H1 (cell line): ENCODE measurements at regions not wholly inside any gene's neighbourhood (a gene's known extent, or its start where the extent isn't known, plus 50 kb on each side); places are given as distances from the start of the nearest gene placed in this dataset.

Experiments
- BACH1 ChIP-seq: IDR thresholded peaks from 2 replicates; pipeline ENCODE4 v1.6.1; 2012; ENCODE audit warnings: low read length, improper control_type of control experiment
- CHD2 ChIP-seq: IDR thresholded peaks from 2 replicates; pipeline ENCODE4 v1.6.1; 2012; ENCODE audit warnings: low read length, improper control_type of control experiment
- RNF2 ChIP-seq: fragments of 200-900, 300-1000 bp; sonication (generic); IDR thresholded peaks from 2 replicates; pipeline ENCODE4 v1.7.1; 2016; ENCODE audit warnings: borderline replicate concordance, low read depth, mild to moderate bottlenecking, antibody characterized with exemption, low read length; ENCODE audit not compliant: poor library complexity, severe bottlenecking; ENCODE audit errors: missing control alignments
- SIN3A ChIP-seq, 2 experiments: IDR thresholded peaks in 1 of 2; conservative IDR thresholded peaks in 1 of 2; 2 replicates each; pipeline ENCODE4 v1.6.1; 2011 to 2012; ENCODE audit warnings: low read length in 2 of 2, improper control_type of control experiment in 1 of 2, low read depth in 1 of 2, mild to moderate bottlenecking in 1 of 2
- SUZ12 ChIP-seq: fragments of 200-600 bp; sonication (generic); IDR thresholded peaks from 2 replicates; pipeline ENCODE4 v1.6.1; 2012; ENCODE audit warnings: mild to moderate bottlenecking, inconsistent platforms, low read length, moderate library complexity, mixed read lengths
- TAF1 ChIP-seq: IDR thresholded peaks from 2 replicates; pipeline ENCODE4 v1.6.1; 2011; ENCODE audit warnings: mild to moderate bottlenecking, low read depth, low read length

DNA sequence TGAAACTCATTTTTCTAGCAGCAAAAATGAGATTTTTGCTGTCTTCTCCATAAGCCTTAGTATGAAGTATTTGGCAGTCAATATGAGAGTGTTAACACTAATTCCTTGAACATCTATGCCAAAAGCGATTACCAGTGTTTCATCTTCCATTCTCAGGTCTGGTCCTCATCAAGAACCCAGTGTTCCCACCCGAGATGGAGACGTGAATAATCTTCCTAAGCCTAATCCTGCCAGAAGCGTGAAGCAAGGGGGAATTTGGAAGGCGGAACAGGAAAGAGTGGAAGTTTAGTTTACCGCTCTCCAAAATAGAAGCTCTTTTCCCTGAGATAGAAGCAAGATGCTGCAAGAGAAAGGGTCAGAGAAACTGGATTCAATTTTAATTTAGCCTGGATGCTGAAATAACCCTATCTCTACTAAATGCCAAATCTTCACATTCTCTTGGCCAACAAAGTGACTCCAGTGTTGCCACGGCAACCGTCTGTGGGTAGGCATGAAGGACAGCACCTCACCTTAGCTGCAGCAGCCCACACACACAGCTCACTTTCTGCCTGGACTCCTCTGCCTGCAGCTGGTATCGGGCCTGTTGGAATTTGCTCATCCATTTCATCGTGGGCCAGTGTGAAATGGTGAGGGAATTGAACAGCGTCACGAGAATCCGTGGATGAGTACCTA, 711.1 kb downstream of the CBLN2 start (continued):
- TF ChIP-seq RNF2 (no peak), TAF1 (no peak), SUZ12 (no peak), SIN3A (conservative IDR thresholded peaks at IDR 0.05 in 1 of 2, IDR thresholded peaks at IDR 0.05 in 1 of 2; ENCODE audit: low read depth in 1 of 2, low read length in 2 of 2) (no peak), CHD2 (no peak), BACH1 (no peak)
- TF ChIP-seq, all 59 proteins: peak for 0
